ENCODE measurements at regions not wholly inside any gene's neighbourhood (a gene's known extent, or its start where the extent isn't known, plus 50 kb on each side); places are given as distances from the start of the nearest gene placed in this dataset.

DNA sequence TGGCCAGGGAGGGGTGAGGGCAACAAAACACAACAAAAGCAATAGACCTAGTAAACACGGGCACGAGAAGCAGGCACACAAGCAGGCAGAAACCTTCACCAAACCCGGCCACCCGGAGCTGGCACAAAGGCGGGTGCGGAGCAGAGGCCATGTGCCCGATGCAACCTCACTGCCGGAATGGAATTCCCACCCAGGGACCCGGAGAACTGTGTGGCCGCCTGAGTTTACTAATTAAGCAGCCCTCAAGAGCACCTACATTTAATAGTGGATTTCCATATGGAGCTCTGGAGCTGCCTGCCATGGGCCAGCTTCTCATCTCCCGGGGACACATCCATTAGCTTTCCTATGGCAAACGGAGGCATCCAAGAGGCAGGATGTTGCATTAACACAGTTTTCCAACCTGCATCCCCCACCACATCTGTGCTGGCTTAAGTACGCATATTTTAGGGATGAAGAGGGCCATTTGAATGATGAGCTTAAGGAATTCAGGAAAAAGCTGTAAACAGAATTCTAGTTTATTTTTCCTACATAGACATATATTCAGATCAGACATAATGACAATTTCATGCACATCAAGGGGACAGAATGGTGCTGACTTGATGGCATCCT lies 104.5 kb upstream of the SMIM21 start:
- no peak overlapping the region for H3K4me3 ChIP-seq
- DNase-seq (ENCODE audit: low spot score) (peak; percentile 8), ATAC-seq (no peak)
- Mint-ChIP-seq H3K27me3 (ENCODE audit: insufficient read depth, low read depth, poor library complexity) (peaks cover 11% of the 10 kb centered on the region), H3K27ac (peak overlapping the region; percentile 14), H3K4me3 (no peak overlapping the region), H3K4me1 (peaks cover 8% of the 10 kb centered on the region), H3K36me3 (ENCODE audit: low read depth) (no peaks in the 10 kb centered on the region), H3K9me3 (no peaks in the 10 kb centered on the region)
- H3K4me2 ChIP-seq: no peak overlapping the region
- H3F3A ChIP-seq (replicated peaks; ENCODE audit: low read depth): no peaks in the 10 kb centered on the region
- no peak for TF ChIP-seq EZH2 (IDR thresholded peaks at IDR 0.05; ENCODE audit: low read depth, unreplicated experiment)
- no peak for TF ChIP-seq ZNF114 (CRISPR knock-in tag; IDR thresholded peaks at IDR 0.05)
- TF ChIP-seq JUNB (IDR thresholded peaks at IDR 0.05; ENCODE audit: unreplicated experiment): no peak
- H3K27me3 ChIP-seq (ENCODE audit: insufficient read depth): no peaks in the 10 kb centered on the region
- H3K36me3 ChIP-seq (ENCODE audit: insufficient read depth): no peaks in the 10 kb centered on the region
- H3K79me2 ChIP-seq (replicated peaks; ENCODE audit: insufficient read depth): no peaks in the 10 kb centered on the region
- H4K20me1 ChIP-seq (replicated peaks; ENCODE audit: insufficient read depth): no peaks in the 10 kb centered on the region
- peak overlapping the region; percentile 80; the same call in 1 of the 2 replicates for H2AFZ ChIP-seq
- H3K9me2 ChIP-seq (ENCODE audit: insufficient read depth): no peaks in the 10 kb centered on the region
- H3K27ac ChIP-seq (ENCODE audit: low read depth): no peak overlapping the region
- H3K4me1 ChIP-seq (ENCODE audit: insufficient read depth): no peaks in the 10 kb centered on the region

GRCh38 chr18:75531212-75531850 lies 103.8 kb upstream of the SMIM21 start:
- no peak overlapping the region for H3K4me3 Mint-ChIP-seq

DNA sequence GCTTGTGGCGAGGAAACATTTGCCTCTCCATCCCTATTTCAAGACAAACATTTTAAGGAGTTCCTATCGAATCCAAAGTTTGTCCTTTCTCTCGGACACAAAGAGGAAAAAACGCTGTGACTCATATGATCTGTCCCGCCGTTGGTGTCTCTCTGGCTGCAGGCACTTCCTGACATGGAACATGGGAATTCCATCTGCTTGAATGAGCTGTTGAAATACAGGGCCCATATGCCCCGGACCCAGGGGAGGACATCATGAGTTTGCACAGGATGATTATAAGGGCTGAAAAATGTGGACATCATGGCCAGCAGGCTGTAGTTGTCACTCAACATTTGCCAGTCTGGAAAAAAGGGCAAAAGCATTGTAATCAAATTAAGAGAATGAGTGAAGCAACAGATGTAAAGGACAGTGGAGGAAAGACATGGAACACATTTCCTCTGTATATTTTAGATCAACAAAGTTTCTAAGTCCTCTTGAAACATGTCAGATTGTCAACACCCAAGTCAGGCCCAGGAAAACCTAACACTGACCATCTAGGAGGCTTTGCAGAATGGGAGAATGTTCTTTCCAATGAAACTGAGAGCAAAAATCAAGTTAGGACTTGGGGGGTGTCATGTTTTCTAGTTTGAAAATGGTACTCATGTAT lies 103.2 kb upstream of the SMIM21 start:
- ATAC-seq (no peak), DNase-seq (ENCODE audit: low spot score) (no peak)
- H3K4me3 Mint-ChIP-seq: no peak overlapping the region
- H4K20me1 ChIP-seq (replicated peaks; ENCODE audit: insufficient read depth): no peaks in the 10 kb centered on the region
- H3K27me3 ChIP-seq (ENCODE audit: insufficient read depth): no peaks in the 10 kb centered on the region
- H3K9me2 ChIP-seq (ENCODE audit: insufficient read depth): no peaks in the 10 kb centered on the region
- H3K79me2 ChIP-seq (replicated peaks; ENCODE audit: insufficient read depth): no peaks in the 10 kb centered on the region
- H3K4me3 ChIP-seq: no peak overlapping the region
- H3K36me3 ChIP-seq (ENCODE audit: insufficient read depth): no peaks in the 10 kb centered on the region
- no peak overlapping the region for H3K27ac Mint-ChIP-seq
- H2AFZ ChIP-seq: no peak overlapping the region
- H3F3A ChIP-seq (replicated peaks; ENCODE audit: low read depth): no peaks in the 10 kb centered on the region
- H3K36me3 Mint-ChIP-seq (ENCODE audit: low read depth): no peaks in the 10 kb centered on the region; the same call in 2 of the 3 replicates
- no peaks in the 10 kb centered on the region for H3K9me3 Mint-ChIP-seq
- H3K27ac ChIP-seq (ENCODE audit: low read depth): no peak overlapping the region
- H3K4me1 Mint-ChIP-seq: peaks cover 8% of the 10 kb centered on the region
- H3K4me2 ChIP-seq: no peak overlapping the region
- H3K4me1 ChIP-seq (ENCODE audit: insufficient read depth): no peaks in the 10 kb centered on the region
- H3K27me3 Mint-ChIP-seq (ENCODE audit: insufficient read depth, low read depth, poor library complexity): peaks cover 13% of the 10 kb centered on the region
- TF ChIP-seq, protein P1, sequence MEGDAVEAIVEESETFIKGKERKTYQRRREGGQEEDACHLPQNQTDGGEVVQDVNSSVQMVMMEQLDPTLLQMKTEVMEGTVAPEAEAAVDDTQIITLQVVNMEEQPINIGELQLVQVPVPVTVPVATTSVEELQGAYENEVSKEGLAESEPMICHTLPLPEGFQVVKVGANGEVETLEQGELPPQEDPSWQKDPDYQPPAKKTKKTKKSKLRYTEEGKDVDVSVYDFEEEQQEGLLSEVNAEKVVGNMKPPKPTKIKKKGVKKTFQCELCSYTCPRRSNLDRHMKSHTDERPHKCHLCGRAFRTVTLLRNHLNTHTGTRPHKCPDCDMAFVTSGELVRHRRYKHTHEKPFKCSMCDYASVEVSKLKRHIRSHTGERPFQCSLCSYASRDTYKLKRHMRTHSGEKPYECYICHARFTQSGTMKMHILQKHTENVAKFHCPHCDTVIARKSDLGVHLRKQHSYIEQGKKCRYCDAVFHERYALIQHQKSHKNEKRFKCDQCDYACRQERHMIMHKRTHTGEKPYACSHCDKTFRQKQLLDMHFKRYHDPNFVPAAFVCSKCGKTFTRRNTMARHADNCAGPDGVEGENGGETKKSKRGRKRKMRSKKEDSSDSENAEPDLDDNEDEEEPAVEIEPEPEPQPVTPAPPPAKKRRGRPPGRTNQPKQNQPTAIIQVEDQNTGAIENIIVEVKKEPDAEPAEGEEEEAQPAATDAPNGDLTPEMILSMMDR (conservative IDR thresholded peaks at IDR 0.05; ENCODE audit: low read depth in 2 of 2): no peak
- no peak for TF ChIP-seq EZH2phosphoT487 (IDR thresholded peaks at IDR 0.05; ENCODE audit: unreplicated experiment)
- TF ChIP-seq POLR2AphosphoS5 (IDR thresholded peaks at IDR 0.05; ENCODE audit: low read depth): no peak
- TF ChIP-seq, protein P2, sequence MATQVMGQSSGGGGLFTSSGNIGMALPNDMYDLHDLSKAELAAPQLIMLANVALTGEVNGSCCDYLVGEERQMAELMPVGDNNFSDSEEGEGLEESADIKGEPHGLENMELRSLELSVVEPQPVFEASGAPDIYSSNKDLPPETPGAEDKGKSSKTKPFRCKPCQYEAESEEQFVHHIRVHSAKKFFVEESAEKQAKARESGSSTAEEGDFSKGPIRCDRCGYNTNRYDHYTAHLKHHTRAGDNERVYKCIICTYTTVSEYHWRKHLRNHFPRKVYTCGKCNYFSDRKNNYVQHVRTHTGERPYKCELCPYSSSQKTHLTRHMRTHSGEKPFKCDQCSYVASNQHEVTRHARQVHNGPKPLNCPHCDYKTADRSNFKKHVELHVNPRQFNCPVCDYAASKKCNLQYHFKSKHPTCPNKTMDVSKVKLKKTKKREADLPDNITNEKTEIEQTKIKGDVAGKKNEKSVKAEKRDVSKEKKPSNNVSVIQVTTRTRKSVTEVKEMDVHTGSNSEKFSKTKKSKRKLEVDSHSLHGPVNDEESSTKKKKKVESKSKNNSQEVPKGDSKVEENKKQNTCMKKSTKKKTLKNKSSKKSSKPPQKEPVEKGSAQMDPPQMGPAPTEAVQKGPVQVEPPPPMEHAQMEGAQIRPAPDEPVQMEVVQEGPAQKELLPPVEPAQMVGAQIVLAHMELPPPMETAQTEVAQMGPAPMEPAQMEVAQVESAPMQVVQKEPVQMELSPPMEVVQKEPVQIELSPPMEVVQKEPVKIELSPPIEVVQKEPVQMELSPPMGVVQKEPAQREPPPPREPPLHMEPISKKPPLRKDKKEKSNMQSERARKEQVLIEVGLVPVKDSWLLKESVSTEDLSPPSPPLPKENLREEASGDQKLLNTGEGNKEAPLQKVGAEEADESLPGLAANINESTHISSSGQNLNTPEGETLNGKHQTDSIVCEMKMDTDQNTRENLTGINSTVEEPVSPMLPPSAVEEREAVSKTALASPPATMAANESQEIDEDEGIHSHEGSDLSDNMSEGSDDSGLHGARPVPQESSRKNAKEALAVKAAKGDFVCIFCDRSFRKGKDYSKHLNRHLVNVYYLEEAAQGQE (IDR thresholded peaks at IDR 0.05; ENCODE audit: unreplicated experiment): no peak
- no peak for TF ChIP-seq ZNF114 (CRISPR knock-in tag; IDR thresholded peaks at IDR 0.05)
- no peak for TF ChIP-seq JUNB (IDR thresholded peaks at IDR 0.05; ENCODE audit: unreplicated experiment)
- no peak for TF ChIP-seq STAT1 (IDR thresholded peaks at IDR 0.05; ENCODE audit: unreplicated experiment)
- no peak for TF ChIP-seq ZNF331 (CRISPR knock-in tag; IDR thresholded peaks at IDR 0.05; ENCODE audit: low read depth)
- TF ChIP-seq NANOG (IDR thresholded peaks at IDR 0.05; ENCODE audit: borderline replicate concordance): no peak
- TF ChIP-seq EZH2 (IDR thresholded peaks at IDR 0.05; ENCODE audit: low read depth, unreplicated experiment): no peak
- no peak for TF ChIP-seq ETS1 (IDR thresholded peaks at IDR 0.05)

More at GRCh38 chr18:75531212-75531850, 103.8 kb upstream of the SMIM21 start:
- Histone ChIP-seq H3K4me3 (no peak overlapping the region), H2AFZ (peak overlapping the region; percentile 80; the same call in 1 of the 2 replicates), H3F3A (replicated peaks; ENCODE audit: low read depth) (no peaks in the 10 kb centered on the region), H3K9me2 (ENCODE audit: insufficient read depth) (no peaks in the 10 kb centered on the region), H4K20me1 (replicated peaks; ENCODE audit: insufficient read depth) (no peaks in the 10 kb centered on the region), H3K27me3 (ENCODE audit: insufficient read depth) (no peaks in the 10 kb centered on the region), H3K79me2 (replicated peaks; ENCODE audit: insufficient read depth) (no peaks in the 10 kb centered on the region), H3K4me2 (no peak overlapping the region), H3K4me1 (ENCODE audit: insufficient read depth) (no peaks in the 10 kb centered on the region), H3K36me3 (ENCODE audit: insufficient read depth) (no peaks in the 10 kb centered on the region), H3K27ac (ENCODE audit: low read depth) (no peak overlapping the region)
- no peaks in the 10 kb centered on the region for H3K36me3 Mint-ChIP-seq (ENCODE audit: low read depth)
- no peak; the same call in 2 of the 3 replicates for ATAC-seq
- no peak for TF ChIP-seq STAT1 (IDR thresholded peaks at IDR 0.05; ENCODE audit: unreplicated experiment)
- DNase-seq (ENCODE audit: low spot score): no peak
- no peaks in the 10 kb centered on the region for H3K9me3 Mint-ChIP-seq
- H3K27me3 Mint-ChIP-seq (ENCODE audit: insufficient read depth, low read depth, poor library complexity): peaks cover 13% of the 10 kb centered on the region
- H3K27ac Mint-ChIP-seq: peak overlapping the region; percentile 14
- peaks cover 8% of the 10 kb centered on the region for H3K4me1 Mint-ChIP-seq

Measured in GM23338 (cell line).